RWPE1 (cell line): ENCODE measurements at regions not wholly inside any gene's neighbourhood (a gene's known extent, or its start where the extent isn't known, plus 50 kb on each side); places are given as distances from the start of the nearest gene placed in this dataset.

ENCODE experiments used
- CTCF ChIA-PET: fragments of 350-600 bp; sonication (Branson Sonifier 250); formaldehyde crosslinking; extraction: SDS; loops from one replicate; lab custom pipeline; 2021; lab: Yijun Ruan, JAX
- POLR2A ChIA-PET: fragments of 400-600 bp; formaldehyde crosslinking; extraction: SDS; loops from one replicate; lab custom pipeline; 2020; ENCODE audit warnings: antibody characterized with exemption; ENCODE audit not compliant: low non-redundant PET; lab: Yijun Ruan, JAX
- DNase-seq: peaks from one replicate; pipeline ENCODE4 v3.0.0; 2012; ENCODE audit warnings: low spot score
- H3K27ac ChIP-seq: fragments of 450-650 bp; 2 replicates; pipeline ENCODE4 v1.5.1; 2017
- TF ChIP-seq, protein P1 (sequence below): fragments of 450-650 bp; conservative IDR thresholded peaks from 2 replicates; pipeline ENCODE4 v1.5.1; 2017; ENCODE audit warnings: low read depth, mild to moderate bottlenecking

DNA sequence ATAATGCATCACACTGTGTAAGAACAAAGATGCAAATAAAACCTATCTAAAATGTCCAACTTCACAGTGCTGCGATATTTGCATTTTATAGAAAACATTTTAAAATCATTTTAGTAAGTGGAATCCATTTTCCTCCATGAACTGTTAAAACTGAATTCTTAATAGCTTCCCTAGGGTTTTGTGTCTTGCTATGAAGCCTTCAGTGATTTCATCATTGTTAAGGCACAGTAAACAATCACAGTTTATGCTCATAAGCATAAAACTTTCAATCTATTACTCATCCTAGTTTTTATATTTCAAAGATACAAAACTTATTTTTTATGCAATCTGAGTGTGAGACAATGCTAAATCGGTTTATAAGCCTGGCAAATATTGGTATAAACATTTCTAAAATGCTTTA lies 509.7 kb downstream of the TUSC7 start:
- TF ChIP-seq, protein P1, sequence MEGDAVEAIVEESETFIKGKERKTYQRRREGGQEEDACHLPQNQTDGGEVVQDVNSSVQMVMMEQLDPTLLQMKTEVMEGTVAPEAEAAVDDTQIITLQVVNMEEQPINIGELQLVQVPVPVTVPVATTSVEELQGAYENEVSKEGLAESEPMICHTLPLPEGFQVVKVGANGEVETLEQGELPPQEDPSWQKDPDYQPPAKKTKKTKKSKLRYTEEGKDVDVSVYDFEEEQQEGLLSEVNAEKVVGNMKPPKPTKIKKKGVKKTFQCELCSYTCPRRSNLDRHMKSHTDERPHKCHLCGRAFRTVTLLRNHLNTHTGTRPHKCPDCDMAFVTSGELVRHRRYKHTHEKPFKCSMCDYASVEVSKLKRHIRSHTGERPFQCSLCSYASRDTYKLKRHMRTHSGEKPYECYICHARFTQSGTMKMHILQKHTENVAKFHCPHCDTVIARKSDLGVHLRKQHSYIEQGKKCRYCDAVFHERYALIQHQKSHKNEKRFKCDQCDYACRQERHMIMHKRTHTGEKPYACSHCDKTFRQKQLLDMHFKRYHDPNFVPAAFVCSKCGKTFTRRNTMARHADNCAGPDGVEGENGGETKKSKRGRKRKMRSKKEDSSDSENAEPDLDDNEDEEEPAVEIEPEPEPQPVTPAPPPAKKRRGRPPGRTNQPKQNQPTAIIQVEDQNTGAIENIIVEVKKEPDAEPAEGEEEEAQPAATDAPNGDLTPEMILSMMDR, result no peak
- DNase-seq, result no peak
- CTCF ChIA-PET, result no interaction called here
- POLR2A ChIA-PET, result no interaction called here
- H3K27ac ChIP-seq, result no peak overlapping the region

DNA sequence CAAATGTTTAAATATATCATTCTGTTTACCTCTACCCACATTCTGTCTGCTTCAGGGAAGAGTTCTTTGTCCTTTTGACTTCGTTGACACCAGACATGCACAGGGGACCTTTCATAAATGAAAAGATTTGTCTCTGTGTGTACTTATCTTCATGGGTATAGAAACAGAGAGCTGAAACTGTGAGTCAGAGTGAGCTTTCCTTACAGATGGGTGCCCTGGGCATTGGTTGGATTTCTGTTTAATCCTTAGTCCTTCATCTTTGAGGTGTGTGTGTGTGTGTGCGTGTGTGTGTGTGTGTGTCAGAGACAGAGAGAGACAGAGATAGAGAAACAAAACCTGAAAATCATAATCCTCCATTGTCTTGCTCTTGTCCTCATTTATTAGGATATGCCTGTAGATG lies 517.4 kb downstream of the TUSC7 start:
- ChIA-PET CTCF (no interaction called here), POLR2A (no interaction called here)
- DNase-seq, result no peak
- H3K27ac ChIP-seq, result no peak overlapping the region
- TF ChIP-seq, protein P1, result no peak

DNA sequence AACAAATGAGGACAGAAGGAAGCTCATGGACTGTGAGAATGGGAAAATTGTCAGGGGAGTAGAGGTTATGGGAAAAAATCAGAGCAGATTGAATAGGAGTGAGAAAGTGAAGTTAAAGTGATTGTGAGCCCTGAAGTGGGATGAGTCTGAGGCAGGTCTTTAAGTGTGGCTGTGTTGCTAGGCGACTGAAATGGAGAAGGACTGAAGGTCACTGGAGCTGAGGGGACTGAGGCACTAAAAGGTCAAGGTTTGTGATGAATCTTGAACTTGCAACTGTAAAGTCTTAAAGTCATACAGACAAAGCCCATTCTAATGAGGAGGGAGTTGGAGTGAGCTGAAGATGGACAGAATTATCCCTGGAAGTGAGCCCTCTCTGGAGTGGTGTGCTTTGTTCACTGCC lies 518.9 kb downstream of the TUSC7 start:
- TF ChIP-seq, protein P1, result no peak
- CTCF ChIA-PET, result no interaction called here
- POLR2A ChIA-PET, result no interaction called here
- no peak overlapping the region for H3K27ac ChIP-seq
- no peak for DNase-seq

DNA sequence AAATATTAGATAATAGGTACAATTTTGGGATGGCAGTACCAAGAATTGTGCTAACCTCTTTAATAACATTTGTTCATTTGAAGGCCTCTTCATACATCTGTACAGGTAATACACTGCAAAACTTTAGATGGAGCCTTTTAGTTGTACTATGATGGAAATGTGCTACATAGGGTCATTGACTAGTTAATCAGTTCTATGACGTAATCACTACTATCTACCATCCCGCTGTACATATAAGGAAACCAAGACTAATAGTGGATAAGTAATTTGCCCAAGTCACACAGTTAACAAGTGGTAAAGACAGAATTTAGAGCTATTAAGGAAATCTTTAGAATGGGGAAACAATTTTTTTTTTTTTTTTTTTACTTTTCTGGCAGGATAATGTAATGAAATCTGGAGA lies 521.3 kb downstream of the TUSC7 start:
- TF ChIP-seq, protein P1, result no peak
- H3K27ac ChIP-seq, result no peak overlapping the region
- CTCF ChIA-PET, result no interaction called here
- POLR2A ChIA-PET, result no interaction called here
- DNase-seq, result no peak

DNA sequence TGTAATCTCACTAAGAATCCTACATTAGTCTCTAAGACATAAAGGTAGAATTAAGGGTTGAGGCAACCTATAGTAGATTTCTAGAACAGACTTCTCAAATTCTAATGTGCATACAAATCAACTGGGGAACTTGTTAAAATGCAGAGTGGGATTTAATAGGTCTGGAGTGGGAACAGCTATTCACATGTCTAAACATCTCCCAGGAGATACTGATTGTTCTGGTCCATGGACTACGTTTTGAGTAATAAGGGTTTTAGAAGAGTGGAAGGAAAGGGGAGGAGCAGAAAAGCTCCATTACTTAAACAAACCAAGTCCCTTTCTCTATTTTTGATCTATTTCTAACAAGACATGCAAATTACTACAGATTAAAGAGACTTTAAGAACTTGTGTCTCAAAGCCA lies 524.8 kb downstream of the TUSC7 start:
- ChIA-PET CTCF (interaction anchor here (0.5 kb wide), 1 partner anchor 218 kb away, joined by 3 read pairs; no protein-coding TSS in a partner anchor), POLR2A (no interaction called here)
- no peak overlapping the region for H3K27ac ChIP-seq
- no peak for DNase-seq
- TF ChIP-seq, protein P1, result no peak

DNA sequence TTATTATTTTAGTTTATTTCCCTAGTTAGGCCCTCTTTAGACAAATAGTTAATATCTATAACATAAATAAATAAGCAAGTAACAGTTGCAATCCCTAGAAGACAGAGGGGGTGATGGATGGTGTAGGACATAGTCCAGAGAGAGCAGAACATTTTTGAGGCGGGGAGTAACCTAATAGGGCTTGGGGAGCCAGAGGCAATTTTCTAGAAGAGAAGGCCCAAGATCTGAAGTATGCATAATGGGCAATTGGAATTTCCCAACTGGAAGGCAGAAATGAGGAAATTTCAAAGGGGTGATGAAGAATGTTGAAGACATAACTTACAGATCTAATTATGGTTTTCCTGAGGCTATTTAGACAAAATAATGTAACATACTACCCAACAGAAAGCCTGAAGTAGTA lies 525.7 kb downstream of the TUSC7 start:
- TF ChIP-seq, protein P1, result no peak
- H3K27ac ChIP-seq, result no peak overlapping the region
- no peak for DNase-seq
- CTCF ChIA-PET, result interaction anchor here (0.6 kb wide), 1 partner anchor 27 kb away, joined by 4 read pairs; no protein-coding TSS in a partner anchor
- POLR2A ChIA-PET, result no interaction called here

DNA sequence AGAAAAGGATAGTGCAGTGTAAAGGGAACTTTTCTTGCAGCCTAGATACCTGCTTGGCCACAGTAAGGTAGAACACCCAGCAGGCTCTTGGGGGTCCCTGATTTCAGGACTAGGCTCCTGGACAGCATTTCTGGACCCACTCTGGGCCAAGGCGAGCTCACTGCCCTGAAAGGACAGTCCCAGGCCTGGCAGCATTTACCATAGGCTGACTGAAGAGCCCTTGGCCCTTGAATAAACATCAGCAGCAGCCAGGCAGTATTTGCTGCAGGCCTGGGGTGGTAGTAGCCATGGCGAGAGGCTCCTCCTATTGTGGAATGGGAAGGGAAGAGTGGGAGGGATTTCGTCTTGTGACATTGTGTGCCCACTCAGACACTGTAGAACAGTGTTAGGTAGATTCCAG lies 529.2 kb downstream of the TUSC7 start:
- POLR2A ChIA-PET, result no interaction called here
- CTCF ChIA-PET, result interaction anchor here (0.6 to 0.9 kb wide), 2 partner anchors 18 to 1187 kb away, joined by 3 to 4 read pairs; no protein-coding TSS in a partner anchor
- TF ChIP-seq, protein P1, result no peak
- no peak overlapping the region for H3K27ac ChIP-seq
- no peak for DNase-seq
